Stimulated activated CD4-positive, alpha-beta T cell treated with anti-CD3 and anti-CD28 coated beads, Interleukin-12 subunit alpha, Interleukin-12 subunit beta, amount 100 ng/mL, for 24 hours (primary cell): ENCODE measurements at regions not wholly inside any gene's neighbourhood (a gene's known extent, or its start where the extent isn't known, plus 50 kb on each side); places are given as distances from the start of the nearest gene placed in this dataset.

ENCODE experiments used
- DNase-seq, 2 experiments: peaks; one replicate each; pipeline ENCODE4 v3.0.0-alpha.2; 2020; ENCODE audit warnings: low read depth in 2 of 2

- DNase-seq: no peak
These were observed 49.9 kb upstream of the SERP2 start for GRCh38 chr13:44323754-44324153.
